Activated CD4-positive, CD25-positive, alpha-beta regulatory T cell treated with anti-CD3 and anti-CD28 coated beads, Interleukin-2, amount 50 U/mL, for 72 hours (primary cell): ENCODE measurements at regions not wholly inside any gene's neighbourhood (a gene's known extent, or its start where the extent isn't known, plus 50 kb on each side); places are given as distances from the start of the nearest gene placed in this dataset.

ENCODE experiments used
- DNase-seq: peaks from one replicate; pipeline ENCODE4 v3.0.0; 2021

GRCh38 chr21:16568244-16568643 is 838.5 kb downstream of the USP25 start:
- DNase-seq, result no peak

- no peak for DNase-seq
Observed at GRCh38 chr21:16568661-16569060, 838.9 kb downstream of the USP25 start.

GRCh38 chr21:16569679-16570078 is 839.9 kb downstream of the USP25 start:
- no peak for DNase-seq

GRCh38 chr21:16570171-16570570 is 840.4 kb downstream of the USP25 start:
- no peak for DNase-seq

- no peak for DNase-seq
Observed at GRCh38 chr21:16570856-16571255, 841.1 kb downstream of the USP25 start.

GRCh38 chr21:16571594-16571993 is 841.8 kb downstream of the USP25 start:
- DNase-seq, result no peak

GRCh38 chr21:16572032-16572431 is 842.2 kb downstream of the USP25 start:
- DNase-seq, result no peak

GRCh38 chr21:16573578-16573977 is 843.8 kb downstream of the USP25 start:
- no peak for DNase-seq

- no peak for DNase-seq
Observed at GRCh38 chr21:16577975-16578374, 848.2 kb downstream of the USP25 start.

- no peak for DNase-seq
Observed at GRCh38 chr21:16578912-16579311, 849.1 kb downstream of the USP25 start.

GRCh38 chr21:16579538-16579937 is 849.8 kb downstream of the USP25 start:
- DNase-seq, result no peak

GRCh38 chr21:16580661-16581060 is 850.9 kb downstream of the USP25 start:
- DNase-seq, result no peak

GRCh38 chr21:16583556-16583955 is 853.8 kb downstream of the USP25 start:
- no peak for DNase-seq

GRCh38 chr21:16584756-16585155 is 855.0 kb downstream of the USP25 start:
- DNase-seq, result no peak

GRCh38 chr21:16585896-16586295 is 856.1 kb downstream of the USP25 start:
- no peak for DNase-seq

- no peak for DNase-seq
Observed at GRCh38 chr21:16587141-16587581, 857.4 kb downstream of the USP25 start.

GRCh38 chr21:16587681-16588375 is 858.0 kb downstream of the USP25 start:
- no peak for DNase-seq

GRCh38 chr21:16588433-16588860 is 858.7 kb downstream of the USP25 start:
- DNase-seq, result no peak

GRCh38 chr21:16589006-16589898 is 859.5 kb downstream of the USP25 start:
- no peak for DNase-seq

- no peak for DNase-seq
Observed at GRCh38 chr21:16590186-16590585, 860.4 kb downstream of the USP25 start.

- DNase-seq, result no peak
Observed at GRCh38 chr21:16590641-16591292, 861.0 kb downstream of the USP25 start.

GRCh38 chr21:16592381-16592780 is 862.6 kb downstream of the USP25 start:
- no peak for DNase-seq

GRCh38 chr21:16594191-16594590 is 864.4 kb downstream of the USP25 start:
- DNase-seq, result no peak

GRCh38 chr21:16596369-16596768 is 866.6 kb downstream of the USP25 start:
- no peak for DNase-seq
